ENCODE measurements at regions not wholly inside any gene's neighbourhood (a gene's known extent, or its start where the extent isn't known, plus 50 kb on each side); places are given as distances from the start of the nearest gene placed in this dataset.
"Not testable (repeated sequence)": the region's sequence is repeated elsewhere in the genome, so short reads cannot be mapped to it uniquely, and the experiment has no call there.

- ATAC-seq: no peak
- no peak for TF ChIP-seq CSDC2 (CRISPR knock-in tag; IDR thresholded peaks at IDR 0.05)
- no peak for TF ChIP-seq CREB5 (CRISPR knock-in tag; IDR thresholded peaks at IDR 0.05; ENCODE audit: low read depth)
- TF ChIP-seq TCF4 (CRISPR knock-in tag; IDR thresholded peaks at IDR 0.05; ENCODE audit: borderline replicate concordance): no peak
- TF ChIP-seq RARB (CRISPR knock-in tag; IDR thresholded peaks at IDR 0.05): no peak
- TF ChIP-seq PPARA (CRISPR knock-in tag; IDR thresholded peaks at IDR 0.05; ENCODE audit: borderline replicate concordance): no peak
- TF ChIP-seq ZNF565 (CRISPR knock-in tag; conservative IDR thresholded peaks at IDR 0.05; ENCODE audit: low read depth): no peak
- TF ChIP-seq PATZ1 (CRISPR knock-in tag; IDR thresholded peaks at IDR 0.05; ENCODE audit: borderline replicate concordance): no peak
- TF ChIP-seq, protein P1, sequence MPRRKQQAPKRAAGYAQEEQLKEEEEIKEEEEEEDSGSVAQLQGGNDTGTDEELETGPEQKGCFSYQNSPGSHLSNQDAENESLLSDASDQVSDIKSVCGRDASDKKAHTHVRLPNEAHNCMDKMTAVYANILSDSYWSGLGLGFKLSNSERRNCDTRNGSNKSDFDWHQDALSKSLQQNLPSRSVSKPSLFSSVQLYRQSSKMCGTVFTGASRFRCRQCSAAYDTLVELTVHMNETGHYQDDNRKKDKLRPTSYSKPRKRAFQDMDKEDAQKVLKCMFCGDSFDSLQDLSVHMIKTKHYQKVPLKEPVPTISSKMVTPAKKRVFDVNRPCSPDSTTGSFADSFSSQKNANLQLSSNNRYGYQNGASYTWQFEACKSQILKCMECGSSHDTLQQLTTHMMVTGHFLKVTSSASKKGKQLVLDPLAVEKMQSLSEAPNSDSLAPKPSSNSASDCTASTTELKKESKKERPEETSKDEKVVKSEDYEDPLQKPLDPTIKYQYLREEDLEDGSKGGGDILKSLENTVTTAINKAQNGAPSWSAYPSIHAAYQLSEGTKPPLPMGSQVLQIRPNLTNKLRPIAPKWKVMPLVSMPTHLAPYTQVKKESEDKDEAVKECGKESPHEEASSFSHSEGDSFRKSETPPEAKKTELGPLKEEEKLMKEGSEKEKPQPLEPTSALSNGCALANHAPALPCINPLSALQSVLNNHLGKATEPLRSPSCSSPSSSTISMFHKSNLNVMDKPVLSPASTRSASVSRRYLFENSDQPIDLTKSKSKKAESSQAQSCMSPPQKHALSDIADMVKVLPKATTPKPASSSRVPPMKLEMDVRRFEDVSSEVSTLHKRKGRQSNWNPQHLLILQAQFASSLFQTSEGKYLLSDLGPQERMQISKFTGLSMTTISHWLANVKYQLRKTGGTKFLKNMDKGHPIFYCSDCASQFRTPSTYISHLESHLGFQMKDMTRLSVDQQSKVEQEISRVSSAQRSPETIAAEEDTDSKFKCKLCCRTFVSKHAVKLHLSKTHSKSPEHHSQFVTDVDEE (CRISPR knock-in tag; IDR thresholded peaks at IDR 0.05): no peak
- no peak for TF ChIP-seq ZFP30 (CRISPR knock-in tag; IDR thresholded peaks at IDR 0.05)
- no peak for TF ChIP-seq ARNTL (CRISPR knock-in tag; IDR thresholded peaks at IDR 0.05; ENCODE audit: borderline replicate concordance, low read depth)
- TF ChIP-seq ESRRG (CRISPR knock-in tag; IDR thresholded peaks at IDR 0.05): no peak
- TF ChIP-seq TOX (CRISPR knock-in tag; IDR thresholded peaks at IDR 0.05; ENCODE audit: borderline replicate concordance): no peak
- no peak for TF ChIP-seq SNAI2 (CRISPR knock-in tag; IDR thresholded peaks at IDR 0.05)
- no peak for TF ChIP-seq ISL1 (CRISPR knock-in tag; IDR thresholded peaks at IDR 0.05)
- TF ChIP-seq ZC3H10 (CRISPR knock-in tag; IDR thresholded peaks at IDR 0.05): no peak
- TF ChIP-seq ZFP3 (CRISPR knock-in tag; IDR thresholded peaks at IDR 0.05): no peak
- no peak for TF ChIP-seq BACH2 (CRISPR knock-in tag; IDR thresholded peaks at IDR 0.05; ENCODE audit: borderline replicate concordance)
- TF ChIP-seq CSRNP3 (CRISPR knock-in tag; IDR thresholded peaks at IDR 0.05): no peak
These were observed 81.1 kb downstream of the RBMX2 start for GRCh38 chrX:130482871-130483270.

DNA sequence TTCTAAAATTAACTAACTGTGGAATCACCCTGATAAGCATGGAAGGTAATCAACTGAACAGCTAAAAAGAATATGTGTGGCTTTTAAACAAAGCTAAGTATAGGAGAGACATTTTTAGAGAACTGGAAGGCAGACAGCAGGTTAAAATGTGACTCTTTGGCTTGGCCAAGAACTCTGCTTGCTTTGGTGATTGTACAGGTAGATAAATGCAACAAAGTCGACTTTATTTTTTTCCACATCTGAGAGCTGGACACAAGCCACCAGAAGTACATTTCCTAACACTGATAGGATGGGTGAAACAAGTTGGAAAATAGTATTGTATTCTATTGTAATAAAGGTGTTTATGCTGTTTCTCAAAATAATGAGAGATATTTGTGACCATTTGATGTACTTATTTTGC is 84.1 kb downstream of the RBMX2 start:
- no peak for ATAC-seq
- TF ChIP-seq ZFP30 (CRISPR knock-in tag; IDR thresholded peaks at IDR 0.05) (no peak), RARB (CRISPR knock-in tag; IDR thresholded peaks at IDR 0.05) (no peak), SNAI2 (CRISPR knock-in tag; IDR thresholded peaks at IDR 0.05) (no peak), CSDC2 (CRISPR knock-in tag; IDR thresholded peaks at IDR 0.05) (no peak), ZNF8 (CRISPR knock-in tag; IDR thresholded peaks at IDR 0.05) (no peak), ESRRG (CRISPR knock-in tag; IDR thresholded peaks at IDR 0.05) (no peak), PPARA (CRISPR knock-in tag; IDR thresholded peaks at IDR 0.05; ENCODE audit: borderline replicate concordance) (no peak), CSRNP3 (CRISPR knock-in tag; IDR thresholded peaks at IDR 0.05) (no peak), ARNTL (CRISPR knock-in tag; IDR thresholded peaks at IDR 0.05; ENCODE audit: borderline replicate concordance, low read depth) (no peak), ZNF565 (CRISPR knock-in tag; conservative IDR thresholded peaks at IDR 0.05; ENCODE audit: low read depth) (no peak), ZFP3 (CRISPR knock-in tag; IDR thresholded peaks at IDR 0.05) (no peak), CREB5 (CRISPR knock-in tag; IDR thresholded peaks at IDR 0.05; ENCODE audit: low read depth) (no peak), ZC3H10 (CRISPR knock-in tag; IDR thresholded peaks at IDR 0.05) (no peak), BACH2 (CRISPR knock-in tag; IDR thresholded peaks at IDR 0.05; ENCODE audit: borderline replicate concordance) (no peak)
- TF ChIP-seq, protein P1 (CRISPR knock-in tag; IDR thresholded peaks at IDR 0.05): no peak
- TF ChIP-seq, protein P2, sequence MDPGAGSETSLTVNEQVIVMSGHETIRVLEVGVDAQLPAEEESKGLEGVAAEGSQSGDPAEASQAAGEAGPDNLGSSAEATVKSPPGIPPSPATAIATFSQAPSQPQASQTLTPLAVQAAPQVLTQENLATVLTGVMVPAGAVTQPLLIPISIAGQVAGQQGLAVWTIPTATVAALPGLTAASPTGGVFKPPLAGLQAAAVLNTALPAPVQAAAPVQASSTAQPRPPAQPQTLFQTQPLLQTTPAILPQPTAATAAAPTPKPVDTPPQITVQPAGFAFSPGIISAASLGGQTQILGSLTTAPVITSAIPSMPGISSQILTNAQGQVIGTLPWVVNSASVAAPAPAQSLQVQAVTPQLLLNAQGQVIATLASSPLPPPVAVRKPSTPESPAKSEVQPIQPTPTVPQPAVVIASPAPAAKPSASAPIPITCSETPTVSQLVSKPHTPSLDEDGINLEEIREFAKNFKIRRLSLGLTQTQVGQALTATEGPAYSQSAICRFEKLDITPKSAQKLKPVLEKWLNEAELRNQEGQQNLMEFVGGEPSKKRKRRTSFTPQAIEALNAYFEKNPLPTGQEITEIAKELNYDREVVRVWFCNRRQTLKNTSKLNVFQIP (CRISPR knock-in tag; IDR thresholded peaks at IDR 0.05; ENCODE audit: borderline replicate concordance, low read depth): no peak

GRCh38 chrX:130495502-130495901 is 93.7 kb downstream of the RBMX2 start:
- not testable (repeated sequence) for ATAC-seq
